Stimulated activated CD4-positive, alpha-beta T cell treated with anti-CD3 and anti-CD28 coated beads, Interleukin-1b, Interleukin-23, amount 100 ng/mL, for 1 hour (primary cell): ENCODE measurements at regions not wholly inside any gene's neighbourhood (a gene's known extent, or its start where the extent isn't known, plus 50 kb on each side); places are given as distances from the start of the nearest gene placed in this dataset.
"Not testable (repeated sequence)": the region's sequence is repeated elsewhere in the genome, so short reads cannot be mapped to it uniquely, and the experiment has no call there.

Source experiments
- DNase-seq, 2 donors: peaks; one replicate each; pipeline ENCODE4 v3.0.0-alpha.2; 2020; ENCODE audit warnings: low read depth in 2 of 2

GRCh38 chr1:181257117-181257516 is 168.6 kb downstream of the IER5 start:
- DNase-seq, result no peak

GRCh38 chr1:181259026-181259745 is 170.7 kb downstream of the IER5 start:
- DNase-seq, result no peak

- DNase-seq, result no peak
These were observed 171.8 kb downstream of the IER5 start for GRCh38 chr1:181260271-181260670.

- no peak for DNase-seq
These were observed 172.5 kb downstream of the IER5 start for GRCh38 chr1:181260994-181261393.

- DNase-seq, result no peak
These were observed 173.6 kb downstream of the IER5 start for GRCh38 chr1:181262069-181262468.

- DNase-seq, result no peak
These were observed 174.9 kb downstream of the IER5 start for GRCh38 chr1:181263444-181263843.

GRCh38 chr1:181264821-181265220 is 176.3 kb downstream of the IER5 start:
- no peak for DNase-seq

- DNase-seq, result no peak
These were observed 196.5 kb downstream of the IER5 start for GRCh38 chr1:181284978-181285377.

GRCh38 chr1:181295217-181295616 is 188.1 kb upstream of the CACNA1E start:
- DNase-seq, result no peak

- no peak for DNase-seq
These were observed 187.1 kb upstream of the CACNA1E start for GRCh38 chr1:181296180-181296579.

- DNase-seq, result no peak
These were observed 175.2 kb upstream of the CACNA1E start for GRCh38 chr1:181308098-181308497.

- DNase-seq, result no peak
These were observed 172.8 kb upstream of the CACNA1E start for GRCh38 chr1:181310560-181310959.

- DNase-seq, result no peak
These were observed 170.4 kb upstream of the CACNA1E start for GRCh38 chr1:181312946-181313345.

- DNase-seq, result no peak
These were observed 169.9 kb upstream of the CACNA1E start for GRCh38 chr1:181313466-181313865.

- no peak for DNase-seq
These were observed 169.3 kb upstream of the CACNA1E start for GRCh38 chr1:181314010-181314409.

GRCh38 chr1:181314959-181315358 is 168.4 kb upstream of the CACNA1E start:
- DNase-seq, result no peak

- no peak for DNase-seq
These were observed 165.9 kb upstream of the CACNA1E start for GRCh38 chr1:181317261-181317930.

GRCh38 chr1:181318022-181318857 is 165.1 kb upstream of the CACNA1E start:
- DNase-seq, result no peak

- DNase-seq, result no peak
These were observed 164.5 kb upstream of the CACNA1E start for GRCh38 chr1:181318858-181319235.

GRCh38 chr1:181319907-181320306 is 163.4 kb upstream of the CACNA1E start:
- DNase-seq, result no peak

GRCh38 chr1:181324797-181325616 is 158.3 kb upstream of the CACNA1E start:
- DNase-seq, result peak in 1 of 2 donors; percentile 14

- DNase-seq, result not testable (repeated sequence)
These were observed 157.6 kb upstream of the CACNA1E start for GRCh38 chr1:181325765-181326164.
